Smooth muscle cell (in vitro differentiated cells): ENCODE measurements at regions not wholly inside any gene's neighbourhood (a gene's known extent, or its start where the extent isn't known, plus 50 kb on each side); places are given as distances from the start of the nearest gene placed in this dataset.

Experiments used
- DNase-seq: peaks from one replicate; lab custom pipeline; 2025; ENCODE audit not compliant: unreplicated experiment; lab: John Stamatoyannopoulos, UW
- H2AFZ ChIP-seq: fragments of 200-600 bp; sonication (generic); 2 replicates; pipeline ENCODE4 v1.6.0; 2016; ENCODE audit warnings: antibody characterized with exemption, low read depth, mild to moderate bottlenecking
- H3F3A ChIP-seq: fragments of 200-600 bp; sonication (generic); 2 replicates; pipeline ENCODE4 v1.6.0; 2017; ENCODE audit warnings: antibody characterized with exemption, low read depth
- H3K27ac ChIP-seq: fragments of 200-600 bp; sonication (generic); 2 replicates; pipeline ENCODE4 v1.5.1; 2016; ENCODE audit warnings: low read depth, mild to moderate bottlenecking
- H3K27me3 ChIP-seq: fragments of 200-600 bp; sonication (generic); 2 replicates; pipeline ENCODE4 v1.6.1; 2016; ENCODE audit warnings: low read depth, mild to moderate bottlenecking
- H3K36me3 ChIP-seq: fragments of 200-600 bp; sonication (generic); 2 replicates; pipeline ENCODE4 v1.5.1; 2016; ENCODE audit warnings: low read depth
- H3K4me1 ChIP-seq: fragments of 200-600 bp; sonication (generic); 2 replicates; pipeline ENCODE4 v1.5.1; 2016; ENCODE audit warnings: low read depth
- H3K4me2 ChIP-seq: fragments of 200-600 bp; sonication (generic); 2 replicates; pipeline ENCODE4 v1.6.0; 2016; ENCODE audit warnings: mild to moderate bottlenecking
- H3K4me3 ChIP-seq: fragments of 200-600 bp; sonication (generic); 2 replicates; pipeline ENCODE4 v1.5.1; 2016; ENCODE audit warnings: mild to moderate bottlenecking
- H3K79me2 ChIP-seq: fragments of 200-600 bp; sonication (generic); 2 replicates; pipeline ENCODE4 v1.6.0; 2016; ENCODE audit warnings: low read depth, mild to moderate bottlenecking
- H3K9ac ChIP-seq: fragments of 200-600 bp; sonication (generic); 2 replicates; pipeline ENCODE4 v1.6.0; 2016; ENCODE audit warnings: low read depth
- H3K9me3 ChIP-seq: fragments of 200-600 bp; sonication (generic); replicated peaks from 2 replicates; pipeline ENCODE4 v1.5.1; 2016; ENCODE audit warnings: low read depth
- H4K20me1 ChIP-seq: fragments of 200-600 bp; sonication (generic); 2 replicates; pipeline ENCODE4 v1.6.0; 2016; ENCODE audit warnings: low read depth
- WGBS: methylation state at CpG from one replicate; pipeline ENCODE4 v1.1.7; 2016; ENCODE audit warnings: low lambda C conversion rate; 5-methylcytosine and 5-hydroxymethylcytosine counted together
- TF ChIP-seq, protein P1 (sequence below): fragments of 200-600 bp; sonication (generic); IDR thresholded peaks from 2 replicates; pipeline ENCODE4 v1.5.1; 2017; ENCODE audit warnings: borderline replicate concordance, mild to moderate bottlenecking, antibody characterized with exemption; ENCODE audit not compliant: insufficient read depth, poor library complexity, severe bottlenecking

DNA sequence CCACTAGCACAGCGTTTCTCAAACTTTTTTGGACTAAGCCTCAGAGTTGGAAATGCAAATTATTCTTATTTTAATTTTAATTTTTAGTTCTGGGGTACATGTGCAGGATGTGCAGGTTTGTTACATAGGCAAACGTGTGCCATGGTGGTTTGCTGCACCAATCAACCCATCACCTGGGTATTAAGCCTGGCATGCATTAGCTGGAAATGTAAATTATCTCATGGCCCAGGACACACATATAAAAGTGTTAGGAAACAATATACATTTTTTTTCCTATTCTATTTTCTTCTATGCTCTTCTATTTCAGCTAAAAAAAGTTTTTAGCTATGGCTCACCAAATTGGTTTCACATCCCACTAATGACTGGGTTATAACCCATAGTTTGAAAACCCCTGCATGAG lies 73.3 kb upstream of the LRIG1 start:
- TF ChIP-seq, protein P1, sequence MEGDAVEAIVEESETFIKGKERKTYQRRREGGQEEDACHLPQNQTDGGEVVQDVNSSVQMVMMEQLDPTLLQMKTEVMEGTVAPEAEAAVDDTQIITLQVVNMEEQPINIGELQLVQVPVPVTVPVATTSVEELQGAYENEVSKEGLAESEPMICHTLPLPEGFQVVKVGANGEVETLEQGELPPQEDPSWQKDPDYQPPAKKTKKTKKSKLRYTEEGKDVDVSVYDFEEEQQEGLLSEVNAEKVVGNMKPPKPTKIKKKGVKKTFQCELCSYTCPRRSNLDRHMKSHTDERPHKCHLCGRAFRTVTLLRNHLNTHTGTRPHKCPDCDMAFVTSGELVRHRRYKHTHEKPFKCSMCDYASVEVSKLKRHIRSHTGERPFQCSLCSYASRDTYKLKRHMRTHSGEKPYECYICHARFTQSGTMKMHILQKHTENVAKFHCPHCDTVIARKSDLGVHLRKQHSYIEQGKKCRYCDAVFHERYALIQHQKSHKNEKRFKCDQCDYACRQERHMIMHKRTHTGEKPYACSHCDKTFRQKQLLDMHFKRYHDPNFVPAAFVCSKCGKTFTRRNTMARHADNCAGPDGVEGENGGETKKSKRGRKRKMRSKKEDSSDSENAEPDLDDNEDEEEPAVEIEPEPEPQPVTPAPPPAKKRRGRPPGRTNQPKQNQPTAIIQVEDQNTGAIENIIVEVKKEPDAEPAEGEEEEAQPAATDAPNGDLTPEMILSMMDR, result no peak
- DNase-seq, result no peak
- Histone ChIP-seq H3K9ac (no peak overlapping the region), H3F3A (no peaks in the 10 kb centered on the region), H3K4me2 (no peak overlapping the region), H3K36me3 (no peaks in the 10 kb centered on the region), H3K27ac (no peak overlapping the region), H3K27me3 (peaks cover 6% of the 10 kb centered on the region), H4K20me1 (no peaks in the 10 kb centered on the region), H3K79me2 (no peaks in the 10 kb centered on the region), H3K9me3 (no peaks in the 10 kb centered on the region), H3K4me3 (no peak overlapping the region), H3K4me1 (peaks cover 12% of the 10 kb centered on the region), H2AFZ (no peak overlapping the region)
- WGBS, result 70% methylated on average over 2 of the region's 2 CpGs

- no peak for DNase-seq
- no peaks in the 10 kb centered on the region for H4K20me1 ChIP-seq
- TF ChIP-seq, protein P1, result no peak
- no peaks in the 10 kb centered on the region for H3K79me2 ChIP-seq
- no peak overlapping the region for H3K27ac ChIP-seq
- 91% methylated on average over 7 of the region's 7 CpGs for WGBS
- H3K9ac ChIP-seq, result no peak overlapping the region
- H3F3A ChIP-seq, result no peaks in the 10 kb centered on the region
- no peak overlapping the region for H3K4me2 ChIP-seq
- H3K27me3 ChIP-seq, result peaks cover 5% of the 10 kb centered on the region
- no peaks in the 10 kb centered on the region for H3K9me3 ChIP-seq
- H2AFZ ChIP-seq, result no peak overlapping the region
- no peaks in the 10 kb centered on the region for H3K36me3 ChIP-seq
- H3K4me1 ChIP-seq, result peaks cover 10% of the 10 kb centered on the region
- no peak overlapping the region for H3K4me3 ChIP-seq
These were observed 76.8 kb upstream of the LRIG1 start for GRCh38 chr3:66577426-66578203.

DNA sequence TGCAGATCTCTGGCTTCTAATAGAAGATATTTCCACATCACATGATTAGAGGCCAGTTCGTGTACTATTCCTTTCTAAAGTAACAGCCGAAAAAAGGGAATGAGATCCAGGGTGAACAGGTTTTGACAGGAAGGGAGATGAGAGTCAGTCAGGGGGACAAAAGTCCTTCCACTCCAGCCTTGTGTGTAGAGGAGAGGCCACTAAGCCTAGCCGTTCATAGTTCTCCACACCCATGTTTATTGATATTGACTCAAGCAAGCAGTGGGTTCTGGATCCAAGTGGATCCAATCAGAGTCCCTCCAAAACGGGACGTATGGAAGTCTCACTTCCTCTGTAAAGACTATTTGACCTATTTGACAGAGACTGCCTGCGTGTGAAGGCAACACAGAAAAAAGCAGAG lies 80.4 kb upstream of the LRIG1 start:
- H3K36me3 ChIP-seq, result no peaks in the 10 kb centered on the region
- no peaks in the 10 kb centered on the region for H3K79me2 ChIP-seq
- no peaks in the 10 kb centered on the region for H3K27me3 ChIP-seq
- no peaks in the 10 kb centered on the region for H3K4me1 ChIP-seq
- no peaks in the 10 kb centered on the region for H4K20me1 ChIP-seq
- H3K9ac ChIP-seq, result no peak overlapping the region
- no peaks in the 10 kb centered on the region for H3F3A ChIP-seq
- TF ChIP-seq, protein P1, result no peak
- WGBS, result 91% methylated on average over 6 of the region's 6 CpGs
- no peak overlapping the region for H3K4me3 ChIP-seq
- H2AFZ ChIP-seq, result no peak overlapping the region
- DNase-seq, result no peak
- H3K27ac ChIP-seq, result no peak overlapping the region
- no peaks in the 10 kb centered on the region for H3K9me3 ChIP-seq
- no peak overlapping the region for H3K4me2 ChIP-seq
